ENCODE measurements at regions not wholly inside any gene's neighbourhood (a gene's known extent, or its start where the extent isn't known, plus 50 kb on each side); places are given as distances from the start of the nearest gene placed in this dataset.
"Not testable (repeated sequence)": the region's sequence is repeated elsewhere in the genome, so short reads cannot be mapped to it uniquely, and the experiment has no call there.

DNA sequence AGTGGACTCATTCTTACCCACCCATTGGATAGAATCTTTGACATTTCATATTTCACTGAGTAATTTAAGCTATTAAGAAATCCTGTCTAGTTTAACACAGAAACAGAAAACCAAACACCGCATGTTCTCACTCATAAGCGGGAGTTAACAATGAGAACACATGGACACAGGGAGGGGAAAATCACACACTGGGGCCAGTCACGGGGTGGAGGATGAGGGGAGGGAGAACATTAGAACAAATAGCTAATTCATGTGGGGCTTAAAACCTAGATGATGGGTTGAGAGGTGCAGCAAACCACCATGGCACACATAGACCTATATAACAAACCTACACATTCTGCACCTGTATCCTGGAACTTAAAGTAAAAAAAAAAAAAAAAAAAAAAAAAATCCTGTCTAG, 261.6 kb downstream of the SV2B start:
- not testable (repeated sequence) for TF ChIP-seq CTCF, POLR2A (IDR thresholded peaks at IDR 0.05)
